Fibroblast of lung (primary cell): ENCODE measurements at regions not wholly inside any gene's neighbourhood (a gene's known extent, or its start where the extent isn't known, plus 50 kb on each side); places are given as distances from the start of the nearest gene placed in this dataset.

Source experiments
- DNase-seq, 2 donors: peaks; one replicate each; pipeline versions ENCODE4 v3.0.0 to v3.0.0-alpha.2; 2010; ENCODE audit warnings: low read depth in 2 of 2
- H2AFZ ChIP-seq: 2 replicates; pipeline ENCODE4 v1.5.1; 2012; ENCODE audit warnings: low read length, control low read depth, inconsistent platforms
- H3K27ac ChIP-seq: 2 replicates; pipeline ENCODE4 v1.5.1; 2011; ENCODE audit warnings: low read length, control low read depth; ENCODE audit not compliant: insufficient read depth
- H3K27me3 ChIP-seq: 2 replicates; pipeline ENCODE4 v1.5.1; 2011; ENCODE audit warnings: mild to moderate bottlenecking, low read length; ENCODE audit not compliant: control insufficient read depth, insufficient read depth
- H3K36me3 ChIP-seq: 2 replicates; pipeline ENCODE4 v1.5.1; 2011; ENCODE audit warnings: low read length; ENCODE audit not compliant: control insufficient read depth, insufficient read depth
- H3K4me1 ChIP-seq: 2 replicates; pipeline ENCODE4 v1.5.1; 2011; ENCODE audit warnings: low read length; ENCODE audit not compliant: control insufficient read depth, insufficient read depth; ENCODE audit errors: extremely low read depth
- H3K4me2 ChIP-seq: 2 replicates; pipeline ENCODE4 v1.5.1; 2011; ENCODE audit warnings: low read length, control low read depth; ENCODE audit not compliant: insufficient read depth; ENCODE audit errors: extremely low read depth
- H3K4me3 ChIP-seq, 4 experiments: fragments of 200-600 bp in 1 of 4; sonication (generic) in 1 of 4; replicated peaks in 1 of 4; 2 replicates each; pipeline ENCODE4 v1.5.1; 2011 to 2016; ENCODE audit warnings: low read length in 4 of 4, low read depth in 3 of 4, mild to moderate bottlenecking in 3 of 4, control low read depth in 2 of 4, inconsistent platforms in 1 of 4, mixed read lengths in 1 of 4; ENCODE audit not compliant: insufficient read depth in 1 of 4; ENCODE audit errors: control extremely low read depth in 1 of 4
- H3K79me2 ChIP-seq: 2 replicates; pipeline ENCODE4 v1.5.1; 2012; ENCODE audit warnings: mild to moderate bottlenecking, low read length, inconsistent platforms; ENCODE audit not compliant: control insufficient read depth, insufficient read depth
- H3K9ac ChIP-seq: 2 replicates; pipeline ENCODE4 v1.5.1; 2011; ENCODE audit warnings: mild to moderate bottlenecking, low read length, control low read depth; ENCODE audit not compliant: insufficient read depth
- H3K9me3 ChIP-seq: 2 replicates; pipeline ENCODE4 v1.5.1; 2012; ENCODE audit warnings: low read depth, low read length; ENCODE audit not compliant: control insufficient read depth, insufficient read depth
- H4K20me1 ChIP-seq: 2 replicates; pipeline ENCODE4 v1.5.1; 2011; ENCODE audit warnings: low read length; ENCODE audit not compliant: control insufficient read depth, insufficient read depth; ENCODE audit errors: extremely low read depth
- CTCF ChIP-seq, 2 donors: IDR thresholded peaks in 1 of 2; conservative IDR thresholded peaks in 1 of 2; 1 replicate in 1 of 2; 2 replicates in 1 of 2; pipeline ENCODE4 v1.5.1; 2011 to 2012; ENCODE audit warnings: low read length in 2 of 2, control low read depth in 1 of 2, inconsistent platforms in 1 of 2, low read depth in 1 of 2, mild to moderate bottlenecking in 1 of 2
- EZH2 ChIP-seq: IDR thresholded peaks from 2 replicates; pipeline ENCODE4 v1.5.1; 2012; ENCODE audit warnings: low read length, control low read depth, mild to moderate bottlenecking; ENCODE audit errors: missing control alignments

GRCh38 chr15:47405365-47406162 lies 311.7 kb upstream of the SEMA6D start:
- no peak for TF ChIP-seq CTCF (conservative IDR thresholded peaks at IDR 0.05 in 1 of 2, IDR thresholded peaks at IDR 0.05 in 1 of 2; ENCODE audit: low read depth in 1 of 2, low read length in 2 of 2)
- no peak for TF ChIP-seq EZH2
- Histone ChIP-seq H3K27me3 (no peaks in the 10 kb centered on the region), H3K4me1 (no peaks in the 10 kb centered on the region), H3K27ac (no peak overlapping the region), H3K4me3 (no peak overlapping the region), H3K9me3 (no peaks in the 10 kb centered on the region), H3K4me2 (no peak overlapping the region), H3K9ac (no peak overlapping the region), H3K79me2 (no peaks in the 10 kb centered on the region), H4K20me1 (no peaks in the 10 kb centered on the region), H3K36me3 (no peaks in the 10 kb centered on the region), H2AFZ (no peak overlapping the region)
- DNase-seq, result no peak

- Histone ChIP-seq H3K36me3 (no peaks in the 10 kb centered on the region), H3K9ac (no peak overlapping the region), H3K4me1 (no peaks in the 10 kb centered on the region), H3K4me3 (no peak overlapping the region), H4K20me1 (no peaks in the 10 kb centered on the region), H3K27me3 (no peaks in the 10 kb centered on the region), H3K79me2 (no peaks in the 10 kb centered on the region), H2AFZ (no peak overlapping the region), H3K27ac (no peak overlapping the region), H3K9me3 (no peaks in the 10 kb centered on the region), H3K4me2 (no peak overlapping the region)
- TF ChIP-seq EZH2 (no peak), CTCF (conservative IDR thresholded peaks at IDR 0.05 in 1 of 2, IDR thresholded peaks at IDR 0.05 in 1 of 2; ENCODE audit: low read depth in 1 of 2, low read length in 2 of 2) (no peak)
- DNase-seq, result no peak
These were observed 309.6 kb upstream of the SEMA6D start for GRCh38 chr15:47407692-47408091.

- TF ChIP-seq CTCF (conservative IDR thresholded peaks at IDR 0.05 in 1 of 2, IDR thresholded peaks at IDR 0.05 in 1 of 2; ENCODE audit: low read depth in 1 of 2, low read length in 2 of 2) (no peak), EZH2 (no peak)
- Histone ChIP-seq H3K9me3 (no peaks in the 10 kb centered on the region), H3K4me3 (no peak overlapping the region), H3K4me1 (no peaks in the 10 kb centered on the region), H3K36me3 (no peaks in the 10 kb centered on the region), H3K4me2 (no peak overlapping the region), H4K20me1 (no peaks in the 10 kb centered on the region), H3K27me3 (no peaks in the 10 kb centered on the region), H2AFZ (no peak overlapping the region), H3K27ac (no peak overlapping the region), H3K9ac (no peak overlapping the region), H3K79me2 (no peaks in the 10 kb centered on the region)
- DNase-seq, result peak in 1 of 2 donors; percentile 61
These were observed 308.3 kb upstream of the SEMA6D start for GRCh38 chr15:47409038-47409437.
